ENCODE measurements at regions not wholly inside any gene's neighbourhood (a gene's known extent, or its start where the extent isn't known, plus 50 kb on each side); places are given as distances from the start of the nearest gene placed in this dataset.
A peak's percentile ranks its signal among the peaks of the same experiment; 100 is the strongest.

- Histone ChIP-seq H3K4me3 (replicated peaks in 1 of 3; ENCODE audit: insufficient read depth in 1 of 3, low read depth in 1 of 3, low read length in 3 of 3) (no peak overlapping the region), H3K4me1 (ENCODE audit: control insufficient read depth, extremely low read depth, insufficient read depth, low read length) (peaks cover 9% of the 10 kb centered on the region), H3K36me3 (ENCODE audit: control insufficient read depth in 2 of 2, extremely low read depth in 1 of 2, insufficient read depth in 2 of 2, low read length in 2 of 2) (no peaks in the 10 kb centered on the region), H3K27ac (ENCODE audit: insufficient read depth, low read depth, low read length) (peak overlapping the region; percentile 22), H3K79me2 (ENCODE audit: control insufficient read depth, insufficient read depth, low read length) (no peaks in the 10 kb centered on the region), H3K9me3 (replicated peaks; ENCODE audit: control insufficient read depth, insufficient read depth, low read length) (no peaks in the 10 kb centered on the region), H3K27me3 (ENCODE audit: control insufficient read depth in 2 of 2, insufficient read depth in 2 of 2, low read length in 2 of 2) (no peaks in the 10 kb centered on the region), H3K9ac (replicated peaks; ENCODE audit: extremely low read depth, insufficient read depth, low read length) (no peak overlapping the region), H3K9me1 (replicated peaks; ENCODE audit: control insufficient read depth, extremely low read depth, insufficient read depth, low read length) (no peaks in the 10 kb centered on the region), H2AFZ (ENCODE audit: low read depth, low read length) (peak overlapping the region; percentile 86), H3K4me2 (ENCODE audit: insufficient read depth, low read length) (peak overlapping the region; percentile 54), H4K20me1 (replicated peaks; ENCODE audit: control insufficient read depth, extremely low read depth, insufficient read depth, low read length) (no peaks in the 10 kb centered on the region)
- DNase-seq (ENCODE audit: low read depth, low spot score) (peak; percentile 37), FAIRE-seq (no peak)
- dilution Hi-C loops (cut with MboI; ENCODE audit: extremely low pct_ligation_motif_present, low sequenced_read_pairs) (no loop called here), intact Hi-C loops (cut with micrococcal nuclease) (no loop called here)
- BruUV-seq (replicated peaks): no TSS peak
- ChIA-PET CTCF (interaction anchor here (0.8 to 2.0 kb wide), 8 partner anchors 25 to 242 kb away, joined by 3 to 8 read pairs (median 3); no protein-coding TSS in a partner anchor), POLR2A (no interaction called here)
- no peak for TF ChIP-seq POLR2A (IDR thresholded peaks at IDR 0.05; ENCODE audit: low read depth, low read length)
- peak; percentile 11 for TF ChIP-seq FOS (IDR thresholded peaks at IDR 0.05; ENCODE audit: borderline replicate concordance, insufficient read depth, low read length)
These were observed 175.6 kb downstream of the SNCA start for GRCh38 chr4:89661173-89661899.

GRCh38 chr4:89660444-89661172, 176.4 kb downstream of the SNCA start:
- H3K4me2 ChIP-seq (ENCODE audit: insufficient read depth, low read length): peak overlapping the region; percentile 54
- FAIRE-seq: no peak
- peak overlapping the region; percentile 22 for H3K27ac ChIP-seq (ENCODE audit: insufficient read depth, low read depth, low read length)
- no TSS peak for BruUV-seq (replicated peaks)
- H2AFZ ChIP-seq (ENCODE audit: low read depth, low read length): peak overlapping the region; percentile 86
- intact Hi-C loops (cut with micrococcal nuclease) (no loop called here), dilution Hi-C loops (cut with MboI; ENCODE audit: extremely low pct_ligation_motif_present, low sequenced_read_pairs) (no loop called here)
- H3K4me3 ChIP-seq (replicated peaks in 1 of 3; ENCODE audit: insufficient read depth in 1 of 3, low read depth in 1 of 3, low read length in 3 of 3): no peak overlapping the region
- no peaks in the 10 kb centered on the region for H3K27me3 ChIP-seq (ENCODE audit: control insufficient read depth in 2 of 2, insufficient read depth in 2 of 2, low read length in 2 of 2)
- H3K36me3 ChIP-seq (ENCODE audit: control insufficient read depth in 2 of 2, extremely low read depth in 1 of 2, insufficient read depth in 2 of 2, low read length in 2 of 2): no peaks in the 10 kb centered on the region
- DNase-seq (ENCODE audit: low read depth, low spot score): no peak
- ChIA-PET POLR2A (no interaction called here), CTCF (interaction anchor here (0.5 to 4.9 kb wide), 10 partner anchors 26 to 437 kb away, joined by 3 to 49 read pairs (median 4); no protein-coding TSS in a partner anchor)
- peaks cover 9% of the 10 kb centered on the region for H3K4me1 ChIP-seq (ENCODE audit: control insufficient read depth, extremely low read depth, insufficient read depth, low read length)
- H3K79me2 ChIP-seq (ENCODE audit: control insufficient read depth, insufficient read depth, low read length): no peaks in the 10 kb centered on the region
- TF ChIP-seq FOS (IDR thresholded peaks at IDR 0.05; ENCODE audit: borderline replicate concordance, insufficient read depth, low read length) (no peak), EZH2 (IDR thresholded peaks at IDR 0.05; ENCODE audit: borderline replicate concordance, low read depth, low read length, severe bottlenecking) (no peak), GATA2 (IDR thresholded peaks at IDR 0.05; ENCODE audit: insufficient read depth, insufficient read length, low read depth, low read length) (no peak), MAX (IDR thresholded peaks at IDR 0.05; ENCODE audit: insufficient read depth, insufficient read length) (no peak), POLR2AphosphoS5 (IDR thresholded peaks at IDR 0.05; ENCODE audit: insufficient read depth, low read depth, low read length) (no peak), POLR2A (IDR thresholded peaks at IDR 0.05; ENCODE audit: low read depth, low read length) (no peak), JUN (IDR thresholded peaks at IDR 0.05; ENCODE audit: borderline replicate concordance, insufficient read depth, insufficient read length, low read depth) (no peak), CTCF (IDR thresholded peaks at IDR 0.05; ENCODE audit: extremely low read depth in 1 of 2, insufficient read depth in 1 of 2, low read depth in 1 of 2, low read length in 2 of 2) (no peak), MYC (IDR thresholded peaks at IDR 0.05; ENCODE audit: low read depth, low read length) (no peak)
- no peaks in the 10 kb centered on the region for H4K20me1 ChIP-seq (replicated peaks; ENCODE audit: control insufficient read depth, extremely low read depth, insufficient read depth, low read length)
- no peaks in the 10 kb centered on the region for H3K9me1 ChIP-seq (replicated peaks; ENCODE audit: control insufficient read depth, extremely low read depth, insufficient read depth, low read length)
- no peaks in the 10 kb centered on the region for H3K9me3 ChIP-seq (replicated peaks; ENCODE audit: control insufficient read depth, insufficient read depth, low read length)
- no peak overlapping the region for H3K9ac ChIP-seq (replicated peaks; ENCODE audit: extremely low read depth, insufficient read depth, low read length)
